ENCODE measurements at regions not wholly inside any gene's neighbourhood (a gene's known extent, or its start where the extent isn't known, plus 50 kb on each side); places are given as distances from the start of the nearest gene placed in this dataset.

DNA sequence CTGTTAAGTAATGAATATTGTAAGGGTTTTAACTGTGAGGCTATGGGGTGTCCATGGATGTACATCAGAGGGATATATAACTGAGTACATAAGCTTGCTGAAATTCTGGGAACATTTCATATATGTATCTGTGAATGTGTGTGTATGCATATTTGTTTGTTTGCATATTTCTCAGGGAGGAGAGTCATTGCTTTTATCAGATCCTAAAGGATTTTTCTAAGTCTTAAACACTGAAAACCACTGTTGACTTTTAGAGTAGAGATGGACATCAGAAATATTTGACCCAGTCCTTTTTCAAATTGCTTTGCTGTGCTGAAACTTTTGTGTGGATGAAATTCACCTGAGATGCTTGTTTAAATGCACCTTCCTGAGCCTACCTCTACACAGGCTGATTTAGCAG is 410.6 kb downstream of the METTL15 start:
- peaks cover 25% of the 10 kb centered on the region for H3K9me3 Mint-ChIP-seq
- no peaks in the 10 kb centered on the region for H3K36me3 Mint-ChIP-seq (ENCODE audit: insufficient read depth)
- H3K27me3 Mint-ChIP-seq = no peaks in the 10 kb centered on the region

DNA sequence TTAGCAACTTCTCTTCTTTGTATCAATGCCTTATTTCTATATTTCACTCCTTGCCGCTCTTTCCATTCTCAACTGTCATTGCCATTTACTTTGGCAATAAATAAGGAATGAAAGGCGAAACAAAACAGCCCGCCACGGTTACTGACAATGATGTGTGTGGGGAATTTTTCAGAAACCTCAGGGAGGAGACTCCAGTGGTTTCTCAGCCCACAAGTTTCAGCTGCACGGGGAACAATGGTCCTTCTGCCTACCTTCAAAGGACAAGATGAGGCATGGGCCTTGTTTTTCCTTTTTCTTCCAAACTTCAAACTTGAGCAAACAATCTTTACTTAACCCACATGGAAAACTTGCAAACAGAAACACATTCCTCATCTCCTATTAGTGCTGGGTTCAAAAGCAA is 409.4 kb downstream of the METTL15 start:
- H3K9me3 Mint-ChIP-seq = peaks cover 17% of the 10 kb centered on the region
- H3K27ac Mint-ChIP-seq (ENCODE audit: low read depth) = no peak overlapping the region
- H3K36me3 Mint-ChIP-seq (ENCODE audit: insufficient read depth) = no peaks in the 10 kb centered on the region
- DNase-seq (ENCODE audit: low spot score in 2 of 2) (no peak), ATAC-seq (replicated peaks; ENCODE audit: extremely low read depth, poor library complexity, severe bottlenecking) (no peak)
- H3K4me3 Mint-ChIP-seq = no peak overlapping the region
- H3K27me3 Mint-ChIP-seq = no peaks in the 10 kb centered on the region
- H3K4me1 Mint-ChIP-seq = no peaks in the 10 kb centered on the region

More for the DNA sequence above, 410.6 kb downstream of the METTL15 start:
- Mint-ChIP-seq H3K27ac (ENCODE audit: low read depth) (no peak overlapping the region), H3K4me1 (no peaks in the 10 kb centered on the region), H3K4me3 (no peak overlapping the region)
- ATAC-seq (replicated peaks; ENCODE audit: extremely low read depth, poor library complexity, severe bottlenecking) (no peak), DNase-seq (ENCODE audit: low spot score in 2 of 2) (no peak)

DNA sequence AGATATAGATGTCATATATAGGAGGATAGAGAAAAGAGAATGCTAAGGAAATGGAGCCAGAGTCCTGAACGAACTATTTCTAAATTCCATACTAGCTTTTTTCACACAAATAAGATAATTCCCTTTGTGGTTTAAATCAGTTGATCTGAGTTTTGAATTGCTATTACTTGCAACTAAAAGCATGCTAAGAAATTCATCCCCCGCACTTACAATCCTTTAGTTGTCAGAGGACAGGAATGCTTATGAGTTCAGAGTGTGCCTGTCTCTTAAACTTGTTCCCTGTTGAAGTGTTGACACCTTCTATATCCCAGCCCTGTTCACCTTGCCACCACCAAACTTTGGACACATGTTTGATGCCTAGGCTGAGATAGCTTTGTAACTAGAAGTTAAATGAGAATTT is 406.2 kb downstream of the METTL15 start:
- peaks cover 12% of the 10 kb centered on the region for H3K9me3 Mint-ChIP-seq
- no peak overlapping the region for H3K27ac Mint-ChIP-seq (ENCODE audit: low read depth)
- H3K27me3 Mint-ChIP-seq = no peaks in the 10 kb centered on the region
- no peaks in the 10 kb centered on the region for H3K36me3 Mint-ChIP-seq (ENCODE audit: insufficient read depth)
- no peak for ATAC-seq (replicated peaks; ENCODE audit: extremely low read depth, poor library complexity, severe bottlenecking)
- no peak overlapping the region for H3K4me3 Mint-ChIP-seq
- no peak for DNase-seq (ENCODE audit: low spot score in 2 of 2)
- no peaks in the 10 kb centered on the region for H3K4me1 Mint-ChIP-seq

DNA sequence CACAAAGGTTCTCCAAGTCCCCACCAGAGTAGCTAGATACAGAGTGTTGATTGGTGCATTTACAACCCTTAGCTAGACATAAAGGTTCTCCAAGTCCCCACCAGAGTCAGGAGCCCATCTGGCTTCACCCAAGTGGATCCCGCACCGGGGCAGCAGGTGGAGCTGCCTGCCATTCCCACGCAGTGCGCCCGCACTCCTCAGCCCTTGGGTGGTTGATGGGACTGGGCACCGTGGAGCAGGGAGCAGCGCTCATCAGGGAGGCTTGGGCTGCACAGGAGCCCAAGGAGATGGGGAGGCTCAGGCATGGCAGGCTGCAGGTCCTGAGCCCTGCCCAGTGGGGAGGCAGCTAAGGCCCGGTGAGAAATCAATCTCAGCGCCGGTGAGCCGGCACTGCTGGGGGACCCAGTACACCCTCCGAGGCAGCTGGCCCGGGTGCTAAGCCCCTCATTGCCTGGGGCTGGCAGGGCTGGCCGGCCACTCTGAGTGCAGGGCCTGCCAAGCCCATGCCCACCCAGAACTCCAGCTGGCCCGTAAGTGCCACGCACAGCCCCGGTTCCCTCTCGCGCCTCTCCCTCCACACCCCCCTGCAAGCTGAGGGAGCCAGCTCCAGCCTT is 404.1 kb downstream of the METTL15 start:
- ATAC-seq (replicated peaks; ENCODE audit: extremely low read depth, poor library complexity, severe bottlenecking) = no peak
- Mint-ChIP-seq H3K9me3 (peaks cover 12% of the 10 kb centered on the region), H3K36me3 (ENCODE audit: insufficient read depth) (no peaks in the 10 kb centered on the region), H3K4me3 (no peak overlapping the region), H3K4me1 (no peaks in the 10 kb centered on the region), H3K27me3 (no peaks in the 10 kb centered on the region), H3K27ac (ENCODE audit: low read depth) (no peak overlapping the region)
- no peak for DNase-seq (ENCODE audit: low spot score in 2 of 2)

DNA sequence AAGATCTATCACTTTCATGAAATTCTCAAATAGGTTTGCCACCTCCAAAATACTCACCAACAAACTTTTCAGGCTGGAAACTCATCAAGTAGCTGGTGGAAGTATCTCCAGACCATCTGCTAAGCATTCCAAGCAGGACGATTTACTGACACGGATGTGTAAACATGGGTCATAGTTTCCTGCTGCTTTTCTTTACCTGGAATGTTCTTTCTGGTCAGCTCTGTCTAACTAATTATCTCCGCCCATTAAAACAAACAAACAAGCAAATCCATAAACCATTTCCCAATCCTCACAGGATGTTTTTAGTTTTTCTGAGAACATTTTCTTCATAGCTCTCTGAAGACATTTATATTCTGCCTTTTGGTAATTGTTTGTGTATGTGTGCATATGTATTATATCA is 397.0 kb downstream of the METTL15 start:
- Mint-ChIP-seq H3K36me3 (ENCODE audit: insufficient read depth) (peaks cover 2% of the 10 kb centered on the region), H3K27ac (ENCODE audit: low read depth) (no peak overlapping the region), H3K4me3 (no peak overlapping the region), H3K4me1 (no peaks in the 10 kb centered on the region), H3K27me3 (no peaks in the 10 kb centered on the region), H3K9me3 (peaks cover 25% of the 10 kb centered on the region)
- ATAC-seq (replicated peaks; ENCODE audit: extremely low read depth, poor library complexity, severe bottlenecking) (no peak), DNase-seq (ENCODE audit: low spot score in 2 of 2) (no peak)

DNA sequence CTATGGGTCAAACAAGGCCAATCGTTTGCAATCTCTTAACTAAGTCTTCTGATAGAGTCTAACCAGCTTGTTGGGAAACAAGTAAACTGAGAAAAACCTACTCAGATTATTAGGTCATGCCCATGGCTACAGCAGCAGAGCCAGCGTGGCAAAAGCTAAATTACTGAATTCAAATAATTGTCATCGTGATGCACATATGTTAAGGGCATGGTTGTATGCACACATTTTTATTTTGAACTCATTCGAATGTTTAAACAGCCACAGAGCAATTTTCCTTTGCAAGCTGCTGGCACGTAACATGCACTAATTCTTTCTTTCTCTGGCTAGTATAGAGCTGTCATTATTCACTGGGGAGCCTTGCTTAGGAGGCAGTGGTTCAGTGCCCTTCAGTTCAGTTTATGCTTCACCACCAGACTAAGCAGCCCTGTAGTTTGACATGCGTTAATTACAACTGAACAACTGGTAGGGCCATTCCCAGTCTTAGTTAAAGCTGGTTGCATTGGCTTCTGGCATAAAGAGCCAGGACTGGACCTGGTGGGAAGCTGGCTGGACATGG is 396.4 kb downstream of the METTL15 start:
- H3K4me1 Mint-ChIP-seq = no peaks in the 10 kb centered on the region
- H3K27ac Mint-ChIP-seq (ENCODE audit: low read depth) = no peak overlapping the region
- ATAC-seq (replicated peaks; ENCODE audit: extremely low read depth, poor library complexity, severe bottlenecking) (no peak), DNase-seq (ENCODE audit: low spot score in 2 of 2) (no peak)
- H3K4me3 Mint-ChIP-seq = no peak overlapping the region
- H3K27me3 Mint-ChIP-seq = no peaks in the 10 kb centered on the region
- H3K9me3 Mint-ChIP-seq = peaks cover 25% of the 10 kb centered on the region
- H3K36me3 Mint-ChIP-seq (ENCODE audit: insufficient read depth) = peaks cover 2% of the 10 kb centered on the region

DNA sequence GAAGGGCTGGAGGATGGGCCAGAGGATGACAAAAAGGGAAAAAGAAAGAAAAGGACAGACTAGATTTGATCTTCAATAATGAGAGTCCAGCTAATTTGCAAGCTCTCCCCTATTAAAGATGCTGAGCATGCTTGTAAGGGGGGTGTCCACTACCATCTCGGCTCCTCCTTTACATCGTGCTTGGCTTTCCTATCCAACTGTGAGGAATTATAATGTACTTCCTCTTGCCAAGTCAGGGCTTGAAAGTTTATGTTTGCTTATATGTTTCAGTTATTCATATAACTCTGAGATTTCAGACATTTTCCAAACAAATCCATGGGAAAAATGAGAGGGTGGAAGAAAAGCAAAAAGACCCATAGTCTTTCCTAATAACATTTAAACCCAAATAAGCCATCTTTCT is 387.1 kb downstream of the METTL15 start:
- Mint-ChIP-seq H3K36me3 (ENCODE audit: insufficient read depth) (no peaks in the 10 kb centered on the region), H3K9me3 (no peaks in the 10 kb centered on the region), H3K4me1 (no peaks in the 10 kb centered on the region), H3K27me3 (no peaks in the 10 kb centered on the region), H3K4me3 (no peak overlapping the region), H3K27ac (ENCODE audit: low read depth) (no peak overlapping the region)
- DNase-seq (ENCODE audit: low spot score in 2 of 2) = no peak
- no peak for ATAC-seq (replicated peaks; ENCODE audit: extremely low read depth, poor library complexity, severe bottlenecking)

DNA sequence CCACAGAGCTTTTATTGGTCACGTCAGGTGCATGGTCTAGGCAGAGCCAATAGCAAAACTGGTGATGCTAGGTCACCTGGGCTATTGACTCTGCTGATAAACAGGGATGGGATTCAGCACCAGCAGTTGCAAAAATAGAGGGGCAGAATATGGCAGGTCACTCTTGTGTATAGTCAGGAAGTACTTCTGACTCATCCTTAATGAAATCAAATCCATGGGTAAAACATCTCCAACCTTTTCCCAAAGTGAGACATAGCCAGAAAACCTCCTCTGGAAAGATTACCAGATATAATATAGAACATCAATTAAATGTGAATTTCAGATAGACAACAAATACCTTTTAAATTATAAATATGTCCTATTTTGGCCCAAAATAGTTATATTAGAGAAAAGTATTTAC is 383.2 kb downstream of the METTL15 start:
- Mint-ChIP-seq H3K4me1 (no peaks in the 10 kb centered on the region), H3K9me3 (no peaks in the 10 kb centered on the region), H3K4me3 (no peak overlapping the region), H3K36me3 (ENCODE audit: insufficient read depth) (no peaks in the 10 kb centered on the region), H3K27ac (ENCODE audit: low read depth) (no peak overlapping the region), H3K27me3 (no peaks in the 10 kb centered on the region)
- DNase-seq (ENCODE audit: low spot score in 2 of 2) (no peak), ATAC-seq (replicated peaks; ENCODE audit: extremely low read depth, poor library complexity, severe bottlenecking) (no peak)

DNA sequence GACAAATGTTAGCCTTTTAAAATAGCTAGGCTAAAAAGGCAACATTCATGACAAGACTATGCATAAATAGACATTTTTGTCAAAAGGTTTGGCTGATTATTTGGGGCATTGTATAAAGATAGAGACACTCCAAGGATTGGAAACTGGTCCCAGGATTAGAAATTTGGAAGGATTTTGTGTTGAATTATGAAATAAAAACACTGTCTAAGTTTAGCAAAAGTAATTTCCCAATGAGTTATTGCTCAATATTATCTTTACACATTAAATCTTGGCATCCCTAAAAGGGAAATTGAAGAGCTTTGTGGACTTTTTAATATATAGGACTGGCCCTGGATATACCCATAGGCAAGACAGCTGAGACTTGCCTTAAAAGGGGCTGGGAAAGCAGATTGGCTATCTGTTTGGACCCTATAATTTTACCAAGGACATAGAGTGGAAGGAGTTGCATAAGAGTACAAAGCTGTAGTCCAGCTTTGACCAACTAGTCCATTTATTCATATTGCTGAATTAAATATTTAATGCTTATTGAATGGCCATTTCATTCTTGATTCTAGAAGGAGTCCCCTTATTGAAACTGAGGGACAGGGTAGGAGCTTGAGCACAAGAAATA is 382.7 kb downstream of the METTL15 start:
- ATAC-seq (replicated peaks; ENCODE audit: extremely low read depth, poor library complexity, severe bottlenecking) = no peak
- Mint-ChIP-seq H3K9me3 (no peaks in the 10 kb centered on the region), H3K4me3 (no peak overlapping the region), H3K36me3 (ENCODE audit: insufficient read depth) (no peaks in the 10 kb centered on the region), H3K27ac (ENCODE audit: low read depth) (no peak overlapping the region), H3K27me3 (no peaks in the 10 kb centered on the region), H3K4me1 (no peaks in the 10 kb centered on the region)
- DNase-seq (ENCODE audit: low spot score in 2 of 2) = no peak

DNA sequence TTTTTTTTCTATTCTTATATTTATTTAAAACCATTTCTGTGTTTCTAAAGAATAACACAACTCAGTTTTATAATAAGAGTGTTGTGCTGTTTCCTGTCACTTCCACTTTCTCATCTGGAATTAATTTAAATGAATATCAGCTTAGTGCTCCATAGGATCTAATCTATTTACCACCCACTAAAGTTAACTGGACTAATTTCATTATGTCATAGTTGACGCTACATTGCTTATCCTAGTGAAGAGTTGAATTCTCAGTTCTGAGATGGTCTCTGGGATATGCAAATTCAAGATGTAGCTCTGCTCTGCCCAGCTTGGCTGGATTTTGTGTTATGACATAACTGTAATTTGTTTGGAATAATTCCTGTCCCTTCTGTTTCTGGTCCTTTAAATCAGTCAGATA is 380.1 kb downstream of the METTL15 start:
- Mint-ChIP-seq H3K27ac (ENCODE audit: low read depth) (no peak overlapping the region), H3K4me3 (no peak overlapping the region), H3K27me3 (no peaks in the 10 kb centered on the region), H3K9me3 (peaks cover 5% of the 10 kb centered on the region), H3K4me1 (no peaks in the 10 kb centered on the region), H3K36me3 (ENCODE audit: insufficient read depth) (no peaks in the 10 kb centered on the region)
- no peak for ATAC-seq (replicated peaks; ENCODE audit: extremely low read depth, poor library complexity, severe bottlenecking)
- DNase-seq (ENCODE audit: low spot score in 2 of 2) = no peak

DNA sequence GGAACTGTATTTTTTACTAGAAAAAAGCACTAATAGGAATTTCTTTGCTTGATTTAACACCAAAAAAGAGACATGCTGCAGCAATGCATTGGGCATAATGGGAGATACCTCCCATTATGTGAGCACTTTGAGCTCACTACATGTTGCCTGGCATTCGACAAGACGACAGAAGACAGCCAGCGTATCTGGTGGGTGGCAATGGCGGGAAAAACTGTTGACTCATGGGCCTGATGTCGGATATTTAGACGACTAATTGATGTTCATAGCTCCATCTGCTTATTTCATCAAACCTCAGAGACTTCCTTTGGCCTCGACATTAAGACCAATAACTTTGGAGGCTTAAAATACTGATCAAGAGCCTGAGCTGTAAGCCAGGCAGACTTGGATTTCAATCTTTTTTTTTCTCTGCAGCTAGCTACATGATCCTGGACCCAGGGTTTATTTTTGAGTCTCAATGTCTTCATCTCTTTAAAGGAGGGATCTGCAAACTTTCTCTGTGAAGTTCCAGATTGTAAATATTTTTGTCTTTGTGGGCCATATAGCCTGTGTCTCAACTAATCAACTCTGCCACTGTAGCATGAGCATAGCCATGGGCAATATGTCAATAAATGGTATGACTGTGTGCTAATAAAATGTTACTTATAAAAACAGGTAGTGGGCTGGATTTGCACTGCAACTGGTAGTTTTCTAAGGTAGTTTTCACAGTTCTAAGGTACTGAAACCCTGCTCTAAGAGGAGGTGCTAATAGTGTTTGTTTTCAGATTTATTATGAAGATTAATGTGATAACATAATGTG is 375.1 kb downstream of the METTL15 start:
- Mint-ChIP-seq H3K27ac (ENCODE audit: low read depth) (no peak overlapping the region), H3K4me1 (no peaks in the 10 kb centered on the region), H3K4me3 (no peak overlapping the region), H3K27me3 (no peaks in the 10 kb centered on the region), H3K36me3 (ENCODE audit: insufficient read depth) (no peaks in the 10 kb centered on the region), H3K9me3 (peaks cover 14% of the 10 kb centered on the region)
- DNase-seq (ENCODE audit: low spot score in 2 of 2) (no peak), ATAC-seq (replicated peaks; ENCODE audit: extremely low read depth, poor library complexity, severe bottlenecking) (no peak)

DNA sequence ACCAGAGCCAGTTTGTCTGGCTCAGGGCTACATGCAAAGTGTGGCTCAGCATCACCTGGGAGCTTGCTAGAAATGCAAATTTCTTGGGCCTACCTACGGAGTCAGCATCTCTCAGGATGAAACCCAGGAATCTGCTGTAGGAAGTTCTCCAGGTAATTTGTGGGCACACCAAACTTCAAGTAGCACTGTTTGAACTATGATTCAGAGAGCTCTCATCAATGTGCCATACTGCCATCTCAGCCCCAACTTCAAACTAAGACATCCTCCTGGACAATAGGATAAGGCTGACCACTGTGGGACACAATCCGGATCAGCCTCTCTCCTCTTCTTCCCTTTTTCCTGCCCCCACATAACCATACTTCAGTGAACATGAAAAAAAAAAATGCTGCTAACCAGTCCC is 374.5 kb downstream of the METTL15 start:
- Mint-ChIP-seq H3K9me3 (peaks cover 16% of the 10 kb centered on the region), H3K27ac (ENCODE audit: low read depth) (no peak overlapping the region), H3K27me3 (no peaks in the 10 kb centered on the region), H3K4me1 (no peaks in the 10 kb centered on the region), H3K36me3 (ENCODE audit: insufficient read depth) (no peaks in the 10 kb centered on the region), H3K4me3 (no peak overlapping the region)
- ATAC-seq (replicated peaks; ENCODE audit: extremely low read depth, poor library complexity, severe bottlenecking) = no peak
- DNase-seq (ENCODE audit: low spot score in 2 of 2) = no peak

Measured in central memory CD8-positive, alpha-beta T cell (primary cell).